C4-2B (cell line): ENCODE measurements at regions not wholly inside any gene's neighbourhood (a gene's known extent, or its start where the extent isn't known, plus 50 kb on each side); places are given as distances from the start of the nearest gene placed in this dataset.

Experiments
- ZFX ChIP-seq: fragments of 450-650 bp; IDR thresholded peaks from 2 replicates; pipeline ENCODE4 v1.6.1; 2017
- TF ChIP-seq, protein P1 (sequence below): fragments of 450-650 bp; conservative IDR thresholded peaks from 2 replicates; pipeline ENCODE4 v1.5.1; 2017; ENCODE audit warnings: mild to moderate bottlenecking

- TF ChIP-seq, protein P1, sequence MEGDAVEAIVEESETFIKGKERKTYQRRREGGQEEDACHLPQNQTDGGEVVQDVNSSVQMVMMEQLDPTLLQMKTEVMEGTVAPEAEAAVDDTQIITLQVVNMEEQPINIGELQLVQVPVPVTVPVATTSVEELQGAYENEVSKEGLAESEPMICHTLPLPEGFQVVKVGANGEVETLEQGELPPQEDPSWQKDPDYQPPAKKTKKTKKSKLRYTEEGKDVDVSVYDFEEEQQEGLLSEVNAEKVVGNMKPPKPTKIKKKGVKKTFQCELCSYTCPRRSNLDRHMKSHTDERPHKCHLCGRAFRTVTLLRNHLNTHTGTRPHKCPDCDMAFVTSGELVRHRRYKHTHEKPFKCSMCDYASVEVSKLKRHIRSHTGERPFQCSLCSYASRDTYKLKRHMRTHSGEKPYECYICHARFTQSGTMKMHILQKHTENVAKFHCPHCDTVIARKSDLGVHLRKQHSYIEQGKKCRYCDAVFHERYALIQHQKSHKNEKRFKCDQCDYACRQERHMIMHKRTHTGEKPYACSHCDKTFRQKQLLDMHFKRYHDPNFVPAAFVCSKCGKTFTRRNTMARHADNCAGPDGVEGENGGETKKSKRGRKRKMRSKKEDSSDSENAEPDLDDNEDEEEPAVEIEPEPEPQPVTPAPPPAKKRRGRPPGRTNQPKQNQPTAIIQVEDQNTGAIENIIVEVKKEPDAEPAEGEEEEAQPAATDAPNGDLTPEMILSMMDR = no peak
- TF ChIP-seq ZFX = no peak
These were observed 328.0 kb downstream of the RAPGEF2 start for GRCh38 chr4:159430896-159431295.
